Naive thymus-derived CD4-positive, alpha-beta T cell (primary cell): ENCODE measurements at regions not wholly inside any gene's neighbourhood (a gene's known extent, or its start where the extent isn't known, plus 50 kb on each side); places are given as distances from the start of the nearest gene placed in this dataset.
"Not testable (repeated sequence)": the region's sequence is repeated elsewhere in the genome, so short reads cannot be mapped to it uniquely, and the experiment has no call there.

ENCODE experiments used
- ATAC-seq: fragments of 150-1000 bp; cut with Tn5 transposase; 2 replicates; pipeline ENCODE4 v1.10.0; 2021; ENCODE audit warnings: mild to moderate bottlenecking, moderate library complexity
- CTCF ChIA-PET: fragments of 350-600 bp; sonication (Branson Sonifier 250); formaldehyde crosslinking; loops from one replicate; lab custom pipeline; 2021; ENCODE audit warnings: antibody characterized with exemption; lab: Charles Lee
- POLR2A ChIA-PET: fragments of 350-600 bp; sonication (Branson Sonifier 250); formaldehyde crosslinking; loops from one replicate; lab custom pipeline; 2021; ENCODE audit warnings: antibody characterized with exemption, inconsistent platforms; lab: Charles Lee
- DNase-seq, 9 donors: peaks; one replicate each; pipeline versions ENCODE4 v3.0.0 to v3.0.0-alpha.2; 2020 to 2022; ENCODE audit warnings: mixed read lengths in 1 of 9
- H3K27ac ChIP-seq: one replicate; pipeline ENCODE4 v1.7.0; 2013; ENCODE audit warnings: mild to moderate bottlenecking, low read depth, low read length, moderate library complexity
- H3K27me3 ChIP-seq, 2 donors: one replicate each; pipeline ENCODE4 v1.7.0; 2013; ENCODE audit warnings: low read length in 2 of 2, mild to moderate bottlenecking in 2 of 2, moderate library complexity in 2 of 2; ENCODE audit not compliant: control insufficient read depth in 2 of 2, insufficient read depth in 2 of 2
- H3K36me3 ChIP-seq, 3 experiments: 1 replicate in 2 of 3; 2 replicates in 1 of 3; pipeline ENCODE4 v1.7.0; 2013; ENCODE audit warnings: low read length in 3 of 3, mild to moderate bottlenecking in 3 of 3, moderate library complexity in 1 of 3; ENCODE audit not compliant: insufficient read depth in 3 of 3, control insufficient read depth in 2 of 3
- H3K4me1 ChIP-seq, 2 donors: one replicate each; pipeline ENCODE4 v1.7.0; 2013; ENCODE audit warnings: low read length in 2 of 2, mild to moderate bottlenecking in 2 of 2, moderate library complexity in 1 of 2; ENCODE audit not compliant: control insufficient read depth in 2 of 2, insufficient read depth in 2 of 2
- H3K4me3 ChIP-seq: 2 replicates; pipeline ENCODE4 v1.7.0; 2013; ENCODE audit warnings: mild to moderate bottlenecking, low read length
- H3K9me3 ChIP-seq, 3 experiments: 1 replicate in 2 of 3; 2 replicates in 1 of 3; pipeline ENCODE4 v1.7.0; 2013; ENCODE audit warnings: low read length in 3 of 3; ENCODE audit not compliant: control insufficient read depth in 2 of 3
- H3K27ac Mint-ChIP-seq, 9 donors: one replicate each; pipeline ENCODE4 v1.8.0; 2020 to 2022; ENCODE audit warnings: mixed read lengths in 9 of 9, mild to moderate bottlenecking in 8 of 9, moderate library complexity in 5 of 9, inconsistent platforms in 2 of 9
- H3K27me3 Mint-ChIP-seq, 5 donors: one replicate each; pipeline ENCODE4 v1.8.0; 2021 to 2022; ENCODE audit warnings: mixed read lengths in 5 of 5, mild to moderate bottlenecking in 1 of 5
- H3K36me3 Mint-ChIP-seq, 5 donors: one replicate each; pipeline ENCODE4 v1.8.0; 2020 to 2022; ENCODE audit warnings: mixed read lengths in 5 of 5, mild to moderate bottlenecking in 3 of 5, inconsistent platforms in 1 of 5
- H3K4me1 Mint-ChIP-seq, 7 donors: one replicate each; pipeline ENCODE4 v1.8.0; 2020 to 2022; ENCODE audit warnings: mixed read lengths in 7 of 7, mild to moderate bottlenecking in 3 of 7, inconsistent platforms in 1 of 7
- H3K4me3 Mint-ChIP-seq, 10 donors: one replicate each; pipeline ENCODE4 v1.8.0; 2020 to 2022; ENCODE audit warnings: mild to moderate bottlenecking in 10 of 10, mixed read lengths in 10 of 10, moderate library complexity in 6 of 10, inconsistent platforms in 2 of 10
- H3K9me3 Mint-ChIP-seq, 11 donors: one replicate each; pipeline ENCODE4 v1.8.0; 2020 to 2022; ENCODE audit warnings: mixed read lengths in 11 of 11, mild to moderate bottlenecking in 4 of 11, inconsistent platforms in 1 of 11, moderate library complexity in 1 of 11
- intact Hi-C, 2 donors: fragments of 100-400 bp; cut with micrococcal nuclease; formaldehyde crosslinking; loops; one replicate each; pipeline ENCODE4 v1.15.1; 2023

DNA sequence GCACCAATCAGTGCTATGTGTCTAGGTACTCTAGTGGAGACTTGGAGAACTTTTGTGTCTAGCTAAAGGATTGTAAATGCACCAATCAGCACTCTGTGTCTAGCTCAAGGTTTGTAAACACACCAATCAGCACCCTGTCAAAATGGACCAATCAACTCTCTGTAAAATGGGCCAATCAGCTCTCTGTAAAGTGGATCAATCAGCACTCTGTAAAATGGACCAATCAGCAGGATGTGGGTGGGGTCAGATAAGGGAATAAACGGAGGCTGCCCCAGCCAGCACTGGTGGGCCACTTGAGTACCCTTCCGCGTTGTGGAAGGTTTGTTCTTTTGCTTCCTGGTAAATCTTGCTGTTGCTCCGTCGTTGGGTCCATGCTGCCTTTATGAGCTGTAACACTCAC is 135.3 kb upstream of the RFC3 start:
- H3K4me3 ChIP-seq, H3K27me3 ChIP-seq, H3K36me3 Mint-ChIP-seq, ATAC-seq, CTCF ChIA-PET, POLR2A ChIA-PET, H3K9me3 Mint-ChIP-seq, H3K27ac Mint-ChIP-seq, H3K27me3 Mint-ChIP-seq, H3K9me3 ChIP-seq, H3K36me3 ChIP-seq, H3K4me3 Mint-ChIP-seq, H3K27ac ChIP-seq, DNase-seq, intact Hi-C loops: not testable (repeated sequence)
- peaks cover 0 to 11% of the 10 kb centered on the region in 2 donors for H3K4me1 ChIP-seq
- peaks cover 0 to 11% (median 0%) of the 10 kb centered on the region in 7 donors for H3K4me1 Mint-ChIP-seq

DNA sequence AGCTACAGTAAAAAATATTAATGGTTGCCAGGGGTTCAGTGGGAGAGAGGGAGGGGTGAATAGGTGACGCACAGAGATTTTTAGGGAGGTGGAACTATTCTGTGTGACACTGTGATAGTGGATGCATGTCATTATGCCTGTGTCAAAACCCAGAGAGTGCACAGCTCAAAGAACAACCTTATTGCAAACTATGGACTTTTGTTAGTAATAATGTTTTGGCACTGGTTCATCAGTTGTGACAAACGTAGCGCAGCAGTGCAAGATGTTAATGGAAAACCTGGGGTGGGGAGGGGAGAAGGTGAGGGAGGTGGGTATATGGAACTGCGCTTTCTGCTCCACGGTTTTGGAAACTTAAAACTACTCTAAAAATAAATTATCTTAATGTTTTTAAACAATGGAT is 134.6 kb upstream of the RFC3 start:
- no peak overlapping the region for H3K4me3 Mint-ChIP-seq
- no peak for ATAC-seq
- peaks cover 0 to 11% (median 0%) of the 10 kb centered on the region in 7 donors for H3K4me1 Mint-ChIP-seq
- Histone ChIP-seq H3K4me3 (no peak overlapping the region), H3K27me3 (no peaks in the 10 kb centered on the region), H3K27ac (no peak overlapping the region), H3K9me3 (no peaks in the 10 kb centered on the region), H3K4me1 (peaks cover 0 to 11% of the 10 kb centered on the region in 2 donors), H3K36me3 (no peaks in the 10 kb centered on the region)
- H3K27me3 Mint-ChIP-seq = peaks cover 0 to 8% (median 3%) of the 10 kb centered on the region in 5 donors
- ChIA-PET CTCF (no interaction called here), POLR2A (no interaction called here)
- H3K27ac Mint-ChIP-seq = no peak overlapping the region
- DNase-seq = no peak
- H3K9me3 Mint-ChIP-seq = no peaks in the 10 kb centered on the region
- intact Hi-C loops = no loop called here
- H3K36me3 Mint-ChIP-seq = no peaks in the 10 kb centered on the region

DNA sequence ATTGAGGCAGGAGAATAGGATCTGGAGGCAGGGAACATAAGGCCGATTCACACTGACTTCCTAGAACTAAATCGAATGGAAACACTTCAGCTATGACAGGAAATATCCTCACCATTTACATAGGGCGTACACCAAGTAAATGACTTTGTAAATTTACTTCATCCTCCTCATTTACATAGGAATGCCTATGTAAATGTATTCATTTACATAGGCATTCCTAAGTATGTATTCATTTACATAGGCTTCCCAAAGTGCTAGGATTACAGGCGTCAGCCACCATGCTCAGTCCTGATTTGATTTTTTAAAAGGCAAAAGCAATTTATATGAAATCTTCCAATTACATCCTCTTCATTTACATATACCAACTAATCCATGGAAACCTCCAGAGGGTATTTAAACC is 133.1 kb upstream of the RFC3 start:
- H3K4me3 Mint-ChIP-seq = no peak overlapping the region
- DNase-seq (no peak), ATAC-seq (no peak)
- H3K4me1 ChIP-seq = no peaks in the 10 kb centered on the region
- H3K27ac Mint-ChIP-seq = no peak overlapping the region
- no peaks in the 10 kb centered on the region for H3K4me1 Mint-ChIP-seq
- ChIA-PET POLR2A (no interaction called here), CTCF (no interaction called here)
- intact Hi-C loops = no loop called here
- no peaks in the 10 kb centered on the region for H3K36me3 ChIP-seq
- H3K27me3 Mint-ChIP-seq = peaks cover 0 to 6% (median 3%) of the 10 kb centered on the region in 5 donors
- H3K4me3 ChIP-seq = no peak overlapping the region
- H3K27me3 ChIP-seq = no peaks in the 10 kb centered on the region
- no peaks in the 10 kb centered on the region for H3K36me3 Mint-ChIP-seq
- H3K9me3 Mint-ChIP-seq = no peaks in the 10 kb centered on the region
- H3K27ac ChIP-seq = no peak overlapping the region
- no peaks in the 10 kb centered on the region for H3K9me3 ChIP-seq

DNA sequence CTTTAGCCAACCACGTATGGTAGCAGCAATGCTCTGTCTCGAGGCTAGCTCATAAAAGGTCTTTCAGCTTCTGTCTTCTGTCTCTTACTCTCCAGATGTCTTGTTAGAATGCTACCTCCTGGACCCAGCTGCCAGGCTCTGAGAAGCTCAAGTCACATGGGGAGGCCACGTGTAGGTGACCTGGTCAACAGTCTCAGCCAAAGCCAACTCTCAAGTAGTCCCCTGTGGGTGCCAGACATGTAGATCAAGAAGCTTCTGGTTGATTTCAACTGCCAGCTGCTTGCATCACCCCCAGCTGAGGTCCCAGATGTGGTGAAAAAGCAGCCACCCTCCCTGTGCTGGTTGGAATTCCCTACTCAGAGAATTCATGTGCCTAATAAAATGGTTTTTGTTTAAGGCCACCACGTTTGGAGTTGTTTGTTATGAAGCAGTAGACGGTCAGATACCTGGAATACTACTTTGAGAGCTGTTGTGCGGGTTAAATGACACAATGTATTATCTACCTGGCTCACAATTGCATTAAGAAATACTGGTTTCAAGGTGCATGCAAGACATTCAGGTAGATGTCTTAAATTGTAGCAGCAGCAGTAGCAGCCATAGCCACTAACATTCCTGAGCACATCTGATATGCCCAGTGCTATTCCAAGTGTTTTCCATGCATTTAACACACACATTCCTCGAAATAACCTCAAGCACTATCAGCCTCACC is 131.0 kb upstream of the RFC3 start:
- H3K27me3 Mint-ChIP-seq = peaks cover 0 to 6% (median 3%) of the 10 kb centered on the region in 5 donors
- intact Hi-C loops = no loop called here
- H3K27me3 ChIP-seq = no peaks in the 10 kb centered on the region
- H3K36me3 ChIP-seq = no peaks in the 10 kb centered on the region
- no peaks in the 10 kb centered on the region for H3K36me3 Mint-ChIP-seq
- POLR2A ChIA-PET = no interaction called here
- no peak overlapping the region for H3K27ac Mint-ChIP-seq
- ATAC-seq (no peak), DNase-seq (no peak)
- no peak overlapping the region for H3K27ac ChIP-seq
- no peaks in the 10 kb centered on the region for H3K4me1 Mint-ChIP-seq
- H3K4me1 ChIP-seq = no peaks in the 10 kb centered on the region
- CTCF ChIA-PET = no interaction called here
- H3K4me3 ChIP-seq = no peak overlapping the region
- H3K9me3 Mint-ChIP-seq = peaks cover 0 to 2% (median 0%) of the 10 kb centered on the region in 11 donors
- no peak overlapping the region for H3K4me3 Mint-ChIP-seq
- H3K9me3 ChIP-seq = no peaks in the 10 kb centered on the region

DNA sequence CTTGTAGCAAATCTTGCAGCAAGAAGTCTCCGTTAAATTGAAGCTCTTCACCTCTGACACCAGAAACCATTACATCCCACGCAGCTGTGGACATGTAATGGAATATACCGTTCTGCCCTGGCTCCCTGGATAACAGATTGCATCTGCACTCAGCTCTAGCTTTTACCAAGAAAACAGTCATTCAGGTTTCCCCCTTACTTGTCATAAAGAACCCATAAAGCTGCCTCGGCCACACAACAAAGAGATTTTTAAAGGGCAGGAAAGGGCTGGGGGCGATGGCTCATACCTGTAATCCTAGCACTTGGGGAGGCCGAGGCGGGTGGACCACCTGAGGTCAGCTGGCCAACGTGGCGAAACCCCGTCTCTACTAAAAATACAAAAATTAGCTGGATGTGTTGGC is 127.6 kb upstream of the RFC3 start:
- no peak overlapping the region for H3K27ac Mint-ChIP-seq
- Histone ChIP-seq H3K9me3 (no peaks in the 10 kb centered on the region), H3K36me3 (no peaks in the 10 kb centered on the region), H3K27ac (no peak overlapping the region), H3K27me3 (no peaks in the 10 kb centered on the region), H3K4me3 (no peak overlapping the region), H3K4me1 (no peaks in the 10 kb centered on the region)
- H3K36me3 Mint-ChIP-seq = no peaks in the 10 kb centered on the region
- DNase-seq = no peak
- no peaks in the 10 kb centered on the region for H3K4me1 Mint-ChIP-seq
- H3K9me3 Mint-ChIP-seq = peaks cover 0 to 4% (median 0%) of the 10 kb centered on the region in 11 donors
- H3K4me3 Mint-ChIP-seq = no peak overlapping the region
- ChIA-PET POLR2A (no interaction called here), CTCF (interaction anchor here (0.6 kb wide), 1 partner anchor 68 kb away, joined by 7 read pairs; no protein-coding TSS in a partner anchor)
- ATAC-seq = no peak
- intact Hi-C loops = no loop called here
- H3K27me3 Mint-ChIP-seq = peaks cover 0 to 3% (median 0%) of the 10 kb centered on the region in 5 donors

DNA sequence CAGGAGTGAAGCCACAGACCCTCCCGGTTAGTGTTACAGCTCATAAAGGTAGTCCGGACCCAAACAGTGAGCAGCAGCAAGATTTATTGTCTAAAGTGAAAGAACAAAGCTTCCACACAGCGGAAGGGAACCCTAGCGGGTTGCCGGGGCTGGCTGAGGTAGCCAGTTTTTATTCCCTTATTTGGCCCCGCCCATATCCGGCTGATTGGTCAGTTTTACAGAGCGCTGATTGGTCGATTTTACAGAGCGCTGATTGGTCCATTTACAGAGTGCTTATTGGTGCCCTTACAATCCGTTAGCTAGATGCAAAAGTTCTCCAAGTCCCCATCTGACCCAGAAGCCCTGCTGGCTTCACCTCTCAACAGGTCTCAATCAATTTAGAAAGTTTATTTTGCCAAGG is 126.0 kb upstream of the RFC3 start:
- peaks cover 0 to 3% (median 0%) of the 10 kb centered on the region in 5 donors for H3K27me3 Mint-ChIP-seq
- Histone ChIP-seq H3K9me3 (no peaks in the 10 kb centered on the region), H3K27ac (no peak overlapping the region), H3K27me3 (no peaks in the 10 kb centered on the region), H3K4me1 (no peaks in the 10 kb centered on the region), H3K36me3 (no peaks in the 10 kb centered on the region), H3K4me3 (no peak overlapping the region)
- CTCF ChIA-PET = no interaction called here
- no peaks in the 10 kb centered on the region for H3K36me3 Mint-ChIP-seq
- POLR2A ChIA-PET = no interaction called here
- H3K4me3 Mint-ChIP-seq = no peak overlapping the region
- ATAC-seq (no peak), DNase-seq (no peak)
- H3K4me1 Mint-ChIP-seq = no peaks in the 10 kb centered on the region
- H3K27ac Mint-ChIP-seq = no peak overlapping the region
- H3K9me3 Mint-ChIP-seq = peaks cover 0 to 4% (median 0%) of the 10 kb centered on the region in 11 donors
- intact Hi-C loops = no loop called here

DNA sequence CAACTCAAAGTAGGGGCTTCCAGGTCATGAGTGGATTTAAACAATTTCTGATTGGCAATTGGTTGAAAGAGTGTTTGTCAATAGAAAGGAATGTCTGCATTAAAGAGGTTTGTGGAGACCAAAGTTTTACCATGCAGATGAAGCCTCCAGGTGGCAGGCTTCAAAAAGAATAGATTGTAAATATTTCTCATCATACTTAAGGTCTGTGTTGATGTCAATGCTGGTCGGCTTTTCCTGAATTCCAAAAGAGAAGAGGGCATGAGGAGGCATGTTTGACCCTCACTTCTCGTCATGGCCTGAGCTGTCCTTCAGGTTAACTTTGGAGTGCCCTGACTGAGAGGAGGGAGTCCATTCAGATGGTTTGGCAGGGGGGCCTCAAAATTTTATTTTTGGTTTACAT is 125.4 kb upstream of the RFC3 start:
- Mint-ChIP-seq H3K36me3 (no peaks in the 10 kb centered on the region), H3K9me3 (peaks cover 0 to 4% (median 0%) of the 10 kb centered on the region in 11 donors), H3K4me3 (no peak overlapping the region), H3K4me1 (no peaks in the 10 kb centered on the region), H3K27ac (no peak overlapping the region), H3K27me3 (peaks cover 0 to 2% (median 0%) of the 10 kb centered on the region in 5 donors)
- Histone ChIP-seq H3K27me3 (no peaks in the 10 kb centered on the region), H3K27ac (no peak overlapping the region), H3K9me3 (no peaks in the 10 kb centered on the region), H3K36me3 (no peaks in the 10 kb centered on the region), H3K4me3 (no peak overlapping the region), H3K4me1 (no peaks in the 10 kb centered on the region)
- POLR2A ChIA-PET = no interaction called here
- CTCF ChIA-PET = no interaction called here
- intact Hi-C loops = no loop called here
- ATAC-seq (no peak), DNase-seq (no peak)
